ENCODE measurements at regions not wholly inside any gene's neighbourhood (a gene's known extent, or its start where the extent isn't known, plus 50 kb on each side); places are given as distances from the start of the nearest gene placed in this dataset.

DNA sequence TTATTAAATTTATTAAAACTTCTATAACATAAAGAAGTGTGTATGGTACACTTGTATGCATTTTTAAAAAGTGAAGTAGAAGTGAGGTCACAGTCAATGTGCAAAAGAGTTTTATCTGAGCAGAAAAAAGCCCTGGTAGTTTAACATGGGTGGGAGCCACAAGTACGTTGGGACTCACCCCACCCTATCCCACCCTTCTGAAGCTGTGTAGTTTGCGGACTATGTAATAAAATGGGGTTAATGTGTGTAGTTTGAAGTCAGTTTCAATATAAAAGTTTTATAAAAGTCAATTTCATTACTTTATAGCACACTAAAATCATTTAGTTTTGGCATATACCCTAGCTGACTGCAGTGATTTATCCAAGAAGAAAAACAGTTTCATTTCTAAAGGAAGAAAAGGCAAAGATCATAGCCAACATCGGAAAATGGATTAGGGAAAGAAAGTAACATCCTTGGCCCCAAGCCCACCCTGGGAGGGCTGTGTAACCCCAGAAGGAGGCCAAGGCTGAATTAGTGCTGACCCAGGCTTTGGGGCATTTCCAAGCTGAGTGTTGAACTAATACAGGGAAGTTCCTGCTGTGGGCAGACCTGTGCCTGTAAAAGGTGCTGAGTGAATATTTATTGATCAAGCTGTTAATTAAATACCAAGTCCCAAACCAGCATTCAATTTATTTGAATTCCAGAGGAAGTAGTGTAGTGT lies 398.6 kb upstream of the ADAMTSL1 start:
- 47 to 57% methylated on average over 3 of the region's 3 CpGs for WGBS, 2 donors
- Histone ChIP-seq H3K27ac (no peak overlapping the region), H3K4me1 (peaks cover 0 to 5% (median 0%) of the 10 kb centered on the region in 4 donors), H3K27me3 (no peaks in the 10 kb centered on the region), H3K9me3 (no peaks in the 10 kb centered on the region), H3K4me3 (no peak overlapping the region), H3K36me3 (no peaks in the 10 kb centered on the region)
- TF ChIP-seq, protein P1, sequence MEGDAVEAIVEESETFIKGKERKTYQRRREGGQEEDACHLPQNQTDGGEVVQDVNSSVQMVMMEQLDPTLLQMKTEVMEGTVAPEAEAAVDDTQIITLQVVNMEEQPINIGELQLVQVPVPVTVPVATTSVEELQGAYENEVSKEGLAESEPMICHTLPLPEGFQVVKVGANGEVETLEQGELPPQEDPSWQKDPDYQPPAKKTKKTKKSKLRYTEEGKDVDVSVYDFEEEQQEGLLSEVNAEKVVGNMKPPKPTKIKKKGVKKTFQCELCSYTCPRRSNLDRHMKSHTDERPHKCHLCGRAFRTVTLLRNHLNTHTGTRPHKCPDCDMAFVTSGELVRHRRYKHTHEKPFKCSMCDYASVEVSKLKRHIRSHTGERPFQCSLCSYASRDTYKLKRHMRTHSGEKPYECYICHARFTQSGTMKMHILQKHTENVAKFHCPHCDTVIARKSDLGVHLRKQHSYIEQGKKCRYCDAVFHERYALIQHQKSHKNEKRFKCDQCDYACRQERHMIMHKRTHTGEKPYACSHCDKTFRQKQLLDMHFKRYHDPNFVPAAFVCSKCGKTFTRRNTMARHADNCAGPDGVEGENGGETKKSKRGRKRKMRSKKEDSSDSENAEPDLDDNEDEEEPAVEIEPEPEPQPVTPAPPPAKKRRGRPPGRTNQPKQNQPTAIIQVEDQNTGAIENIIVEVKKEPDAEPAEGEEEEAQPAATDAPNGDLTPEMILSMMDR (IDR thresholded peaks at IDR 0.05), result no peak
- TF ChIP-seq POLR2A (IDR thresholded peaks at IDR 0.05), result no peak
- TF ChIP-seq EP300 (IDR thresholded peaks at IDR 0.05), result no peak
- DNase-seq (ENCODE audit: low spot score in 2 of 2), result no peak

- 91 to 94% methylated on average over 8 of the region's 8 CpGs for WGBS, 2 donors
- Histone ChIP-seq H3K4me3 (no peak overlapping the region), H3K27me3 (no peaks in the 10 kb centered on the region), H3K27ac (no peak overlapping the region), H3K36me3 (no peaks in the 10 kb centered on the region), H3K4me1 (peaks cover 0 to 5% (median 0%) of the 10 kb centered on the region in 4 donors), H3K9me3 (no peaks in the 10 kb centered on the region)
- no peak for DNase-seq (ENCODE audit: low spot score in 2 of 2)
- TF ChIP-seq, protein P1 (IDR thresholded peaks at IDR 0.05), result no peak
Observed at GRCh38 chr9:18077941-18078678, 395.8 kb upstream of the ADAMTSL1 start.

DNA sequence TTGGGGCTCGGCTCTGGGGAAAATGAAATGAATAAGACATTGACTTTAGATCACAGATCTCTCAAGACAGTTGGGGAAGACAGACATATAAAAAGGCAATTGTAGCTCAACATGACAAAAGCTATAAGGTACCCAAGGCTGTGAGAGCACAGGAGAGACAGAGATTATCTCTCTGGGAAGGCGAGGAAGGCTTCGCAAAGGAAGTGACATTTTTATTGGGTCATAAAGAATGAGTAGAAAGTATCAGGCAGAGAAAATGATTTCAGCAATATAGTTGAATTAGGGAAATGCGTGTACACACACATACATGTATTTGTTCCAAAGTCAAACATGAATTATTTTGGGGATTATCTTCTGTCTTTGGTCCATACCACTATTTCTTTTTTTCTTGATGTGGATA lies 381.8 kb upstream of the ADAMTSL1 start:
- no peaks in the 10 kb centered on the region for H3K9me3 ChIP-seq
- H3K4me3 ChIP-seq, result no peak overlapping the region
- H3K27ac ChIP-seq, result no peak overlapping the region
- no peak for DNase-seq (ENCODE audit: low spot score in 2 of 2)
- 90 to 93% methylated on average over 4 of the region's 4 CpGs for WGBS, 2 donors
- no peaks in the 10 kb centered on the region for H3K4me1 ChIP-seq
- TF ChIP-seq EP300 (IDR thresholded peaks at IDR 0.05) (no peak), POLR2A (IDR thresholded peaks at IDR 0.05) (no peak)
- TF ChIP-seq, protein P1 (IDR thresholded peaks at IDR 0.05), result no peak
- no peaks in the 10 kb centered on the region for H3K27me3 ChIP-seq
- H3K36me3 ChIP-seq, result no peaks in the 10 kb centered on the region

DNA sequence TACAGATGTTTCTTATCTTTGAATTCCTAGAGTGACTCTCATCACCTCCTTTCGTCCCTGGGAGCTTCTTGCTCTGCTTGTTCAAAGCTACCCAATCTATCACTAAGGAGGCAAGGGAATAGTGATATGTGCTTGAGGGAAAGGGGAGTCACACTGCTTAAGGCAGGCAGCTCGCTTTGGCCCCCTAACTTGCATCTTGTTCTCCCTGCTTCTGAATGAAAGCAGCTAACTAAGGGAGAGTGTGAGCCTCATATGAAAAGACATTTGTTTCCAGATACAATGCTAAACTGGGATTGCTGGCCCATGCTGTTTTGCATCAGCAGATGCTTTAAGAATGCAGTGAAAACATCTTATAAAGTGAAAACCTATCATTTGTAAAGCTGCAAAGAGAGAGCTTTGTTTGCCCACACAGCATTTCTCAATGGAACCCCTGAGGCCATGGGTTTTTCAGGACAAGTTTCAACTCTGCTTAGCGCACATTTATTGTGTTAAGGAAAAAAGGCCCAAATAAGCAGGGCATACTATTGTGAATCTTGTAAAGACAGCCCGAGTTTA lies 367.9 kb upstream of the ADAMTSL1 start:
- no peak overlapping the region for H3K27ac ChIP-seq
- no peaks in the 10 kb centered on the region for H3K27me3 ChIP-seq
- H3K4me1 ChIP-seq, result peaks cover 0 to 5% (median 0%) of the 10 kb centered on the region in 4 donors
- no peaks in the 10 kb centered on the region for H3K36me3 ChIP-seq
- no peak overlapping the region for H3K4me3 ChIP-seq
- TF ChIP-seq, protein P1 (IDR thresholded peaks at IDR 0.05), result no peak
- TF ChIP-seq POLR2A (IDR thresholded peaks at IDR 0.05) (no peak), EP300 (IDR thresholded peaks at IDR 0.05) (no peak)
- no peaks in the 10 kb centered on the region for H3K9me3 ChIP-seq
- DNase-seq (ENCODE audit: low spot score in 2 of 2), result no peak
- WGBS, 2 donors, result 42 to 46% methylated on average over 4 of the region's 4 CpGs

DNA sequence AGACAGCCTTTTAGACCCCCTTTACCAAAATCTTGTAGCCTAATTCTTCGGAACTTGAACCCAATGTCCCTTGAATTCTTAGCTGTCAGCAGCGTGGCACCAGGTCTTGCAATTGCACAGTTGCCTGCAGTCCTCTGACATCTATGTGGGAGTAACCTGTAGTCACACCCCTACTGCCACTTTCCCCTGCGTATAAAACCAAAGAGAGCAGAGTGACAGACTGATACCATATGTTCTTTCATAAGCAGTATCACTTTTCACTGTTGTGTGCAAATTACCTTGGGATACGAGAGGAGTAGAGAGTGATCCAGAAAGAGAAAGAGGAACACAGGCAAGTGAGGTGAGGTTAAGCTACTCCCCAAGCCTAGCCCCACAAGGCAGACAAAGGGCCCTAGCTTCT lies 364.3 kb upstream of the ADAMTSL1 start:
- H3K36me3 ChIP-seq, result no peaks in the 10 kb centered on the region
- WGBS, 2 donors, result 94% methylated on average over 4 of the region's 4 CpGs
- no peak overlapping the region for H3K27ac ChIP-seq
- TF ChIP-seq, protein P1 (IDR thresholded peaks at IDR 0.05), result no peak
- TF ChIP-seq EP300 (IDR thresholded peaks at IDR 0.05), result no peak
- TF ChIP-seq POLR2A (IDR thresholded peaks at IDR 0.05), result no peak
- no peaks in the 10 kb centered on the region for H3K27me3 ChIP-seq
- no peaks in the 10 kb centered on the region for H3K9me3 ChIP-seq
- no peak for DNase-seq (ENCODE audit: low spot score in 2 of 2)
- H3K4me1 ChIP-seq, result peaks cover 0 to 9% (median 0%) of the 10 kb centered on the region in 4 donors
- H3K4me3 ChIP-seq, result no peak overlapping the region

All from tibial nerve (tissue), 4 donors.